ENCODE measurements at regions not wholly inside any gene's neighbourhood (a gene's known extent, or its start where the extent isn't known, plus 50 kb on each side); places are given as distances from the start of the nearest gene placed in this dataset.

GRCh38 chr20:60203451-60203850, 245.2 kb downstream of the CDH26 start:
- TF ChIP-seq, protein P1, sequence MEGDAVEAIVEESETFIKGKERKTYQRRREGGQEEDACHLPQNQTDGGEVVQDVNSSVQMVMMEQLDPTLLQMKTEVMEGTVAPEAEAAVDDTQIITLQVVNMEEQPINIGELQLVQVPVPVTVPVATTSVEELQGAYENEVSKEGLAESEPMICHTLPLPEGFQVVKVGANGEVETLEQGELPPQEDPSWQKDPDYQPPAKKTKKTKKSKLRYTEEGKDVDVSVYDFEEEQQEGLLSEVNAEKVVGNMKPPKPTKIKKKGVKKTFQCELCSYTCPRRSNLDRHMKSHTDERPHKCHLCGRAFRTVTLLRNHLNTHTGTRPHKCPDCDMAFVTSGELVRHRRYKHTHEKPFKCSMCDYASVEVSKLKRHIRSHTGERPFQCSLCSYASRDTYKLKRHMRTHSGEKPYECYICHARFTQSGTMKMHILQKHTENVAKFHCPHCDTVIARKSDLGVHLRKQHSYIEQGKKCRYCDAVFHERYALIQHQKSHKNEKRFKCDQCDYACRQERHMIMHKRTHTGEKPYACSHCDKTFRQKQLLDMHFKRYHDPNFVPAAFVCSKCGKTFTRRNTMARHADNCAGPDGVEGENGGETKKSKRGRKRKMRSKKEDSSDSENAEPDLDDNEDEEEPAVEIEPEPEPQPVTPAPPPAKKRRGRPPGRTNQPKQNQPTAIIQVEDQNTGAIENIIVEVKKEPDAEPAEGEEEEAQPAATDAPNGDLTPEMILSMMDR (tag by site-specific recombination; IDR thresholded peaks at IDR 0.05) = no peak
- TF ChIP-seq ZNF530 (tag by site-specific recombination; IDR thresholded peaks at IDR 0.05; ENCODE audit: low read depth) = no peak
- no peak for TF ChIP-seq ZBTB10 (tag by site-specific recombination; IDR thresholded peaks at IDR 0.05)
- no peak for TF ChIP-seq ZNF221 (tag by site-specific recombination; IDR thresholded peaks at IDR 0.05; ENCODE audit: borderline replicate concordance)
- no peak for TF ChIP-seq PATZ1 (tag by site-specific recombination; IDR thresholded peaks at IDR 0.05)
- no peak for TF ChIP-seq ZNF174 (tag by site-specific recombination; IDR thresholded peaks at IDR 0.05)
- TF ChIP-seq, protein P2, sequence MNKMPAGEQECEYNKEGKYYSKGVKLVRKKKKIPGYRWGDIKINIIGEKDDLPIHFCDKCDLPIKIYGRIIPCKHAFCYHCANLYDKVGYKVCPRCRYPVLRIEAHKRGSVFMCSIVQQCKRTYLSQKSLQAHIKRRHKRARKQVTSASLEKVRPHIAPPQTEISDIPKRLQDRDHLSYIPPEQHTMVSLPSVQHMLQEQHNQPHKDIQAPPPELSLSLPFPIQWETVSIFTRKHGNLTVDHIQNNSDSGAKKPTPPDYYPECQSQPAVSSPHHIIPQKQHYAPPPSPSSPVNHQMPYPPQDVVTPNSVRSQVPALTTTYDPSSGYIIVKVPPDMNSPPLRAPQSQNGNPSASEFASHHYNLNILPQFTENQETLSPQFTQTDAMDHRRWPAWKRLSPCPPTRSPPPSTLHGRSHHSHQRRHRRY (tag by site-specific recombination; IDR thresholded peaks at IDR 0.05) = no peak
- no peak for TF ChIP-seq ZEB2 (tag by site-specific recombination; IDR thresholded peaks at IDR 0.05)

All from HEK293 (cell line).